Suprapubic skin (tissue), 4 donors: ENCODE measurements at regions not wholly inside any gene's neighbourhood (a gene's known extent, or its start where the extent isn't known, plus 50 kb on each side); places are given as distances from the start of the nearest gene placed in this dataset.

Experiments used
- CTCF ChIP-seq, 2 donors: fragments of 200-600 bp in 1 of 2; fragments of 450-650 bp in 1 of 2; sonication (generic) in 1 of 2; IDR thresholded peaks; one replicate each; pipeline ENCODE4 v1.5.1; 2016 to 2019; ENCODE audit warnings: antibody characterized with exemption in 2 of 2, mild to moderate bottlenecking in 1 of 2, moderate library complexity in 1 of 2
- POLR2A ChIP-seq, 2 donors: fragments of 450-650 bp; IDR thresholded peaks; one replicate each; pipeline ENCODE4 v1.6.1; 2017; ENCODE audit warnings: antibody characterized with exemption in 2 of 2, mild to moderate bottlenecking in 2 of 2, moderate library complexity in 2 of 2
- POLR2AphosphoS5 ChIP-seq, 3 donors: sonication (generic); formaldehyde crosslinking; IDR thresholded peaks; one replicate each; pipeline ENCODE4 v1.6.1; 2017; ENCODE audit warnings: antibody characterized with exemption in 3 of 3

GRCh38 chr5:23164971-23165370, 311.8 kb upstream of the CDH12 start:
- TF ChIP-seq CTCF (IDR thresholded peaks at IDR 0.05) = no peak
- no peak for TF ChIP-seq POLR2A (IDR thresholded peaks at IDR 0.05)
- no peak for TF ChIP-seq POLR2AphosphoS5 (IDR thresholded peaks at IDR 0.05)
